Activated gamma-delta T cell treated with Interleukin-2 at 50 U/mL for 16 hours (primary cell): ENCODE measurements at regions not wholly inside any gene's neighbourhood (a gene's known extent, or its start where the extent isn't known, plus 50 kb on each side); places are given as distances from the start of the nearest gene placed in this dataset.
"Not testable (repeated sequence)": the region's sequence is repeated elsewhere in the genome, so short reads cannot be mapped to it uniquely, and the experiment has no call there.

Experiments
- DNase-seq: peaks from one replicate; pipeline ENCODE4 v3.0.0-alpha.2; 2020

GRCh38 chr6:154602296-154602695, 91.8 kb upstream of the CNKSR3 start:
- DNase-seq, result no peak

- no peak for DNase-seq
Measured at GRCh38 chr6:154602708-154603107, 92.2 kb upstream of the CNKSR3 start.

GRCh38 chr6:154604119-154604518, 93.6 kb upstream of the CNKSR3 start:
- no peak for DNase-seq

DNA sequence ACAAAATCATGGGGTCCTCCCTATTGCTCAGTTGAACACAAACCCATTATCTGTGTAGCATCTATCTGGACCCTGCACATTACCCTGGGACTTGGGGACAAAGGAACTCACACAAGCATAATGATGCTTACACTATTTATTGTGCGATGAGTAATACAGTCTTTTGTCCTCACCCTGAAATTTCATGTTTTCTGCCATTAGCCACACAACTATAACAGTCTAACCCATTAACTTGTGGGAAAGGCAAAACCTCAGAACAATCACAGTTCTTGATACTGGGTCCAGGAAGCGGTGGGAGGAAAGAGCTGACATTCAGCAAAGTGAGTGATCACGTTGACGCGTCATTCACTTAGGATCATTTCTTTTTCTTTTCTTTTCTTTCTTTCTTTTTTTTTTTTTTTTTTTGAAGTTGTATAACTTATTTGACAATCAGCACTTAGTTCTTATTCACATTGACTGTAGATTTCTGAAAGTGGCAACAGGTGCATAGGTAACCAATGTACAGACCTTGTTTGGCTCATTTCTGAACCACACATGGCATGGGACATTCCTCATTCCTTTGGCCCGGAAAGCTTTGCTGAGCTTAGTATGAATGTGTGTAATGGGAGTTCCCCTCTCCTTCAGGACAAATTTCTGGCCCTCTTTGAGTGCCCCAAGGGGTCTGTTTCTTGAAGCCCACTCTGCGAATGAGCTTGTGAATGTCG, 94.8 kb upstream of the CNKSR3 start:
- DNase-seq, result no peak

- no peak for DNase-seq
Measured at GRCh38 chr6:154605882-154606370, 95.4 kb upstream of the CNKSR3 start.

GRCh38 chr6:154606457-154606856, 96.0 kb upstream of the CNKSR3 start:
- DNase-seq, result no peak

GRCh38 chr6:154606860-154607259, 96.4 kb upstream of the CNKSR3 start:
- no peak for DNase-seq

DNA sequence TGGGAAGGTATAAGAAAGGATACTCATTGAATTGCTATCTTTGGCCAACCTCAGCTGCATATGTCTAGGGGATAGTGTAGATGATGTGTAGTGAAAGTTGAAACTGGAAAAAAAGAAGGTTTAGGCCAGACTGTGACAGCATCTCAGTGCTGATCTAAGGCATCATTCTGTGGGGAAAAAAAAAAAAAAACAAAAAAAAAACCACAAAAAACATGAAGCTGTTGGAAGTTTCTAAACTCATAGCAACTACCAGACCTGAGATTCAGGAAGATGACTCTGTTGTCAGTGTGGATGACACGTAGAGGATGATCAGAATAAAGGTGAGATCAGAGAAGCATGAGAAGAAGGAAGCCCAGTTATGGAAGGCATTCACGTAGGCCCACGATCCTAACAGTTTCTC, 100.8 kb upstream of the CNKSR3 start:
- DNase-seq, result no peak

DNA sequence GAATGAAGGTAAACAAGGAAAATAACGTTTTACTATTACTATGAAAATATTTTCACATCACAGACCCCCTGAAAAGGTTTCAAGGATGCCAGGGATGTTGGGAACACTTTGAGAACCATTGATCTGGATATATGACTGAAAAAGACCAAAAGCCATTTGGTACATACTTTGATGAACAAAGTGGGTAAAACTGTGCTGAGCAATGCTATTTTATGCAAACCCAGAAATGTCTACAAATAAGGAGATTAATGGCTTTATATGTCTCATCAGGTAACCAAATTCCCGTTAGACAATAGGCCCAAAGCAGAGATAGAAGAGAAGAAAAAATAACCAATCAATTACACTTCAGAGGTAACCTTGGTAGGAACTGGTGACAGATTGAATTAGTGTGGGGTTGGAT, 101.4 kb upstream of the CNKSR3 start:
- no peak for DNase-seq

DNA sequence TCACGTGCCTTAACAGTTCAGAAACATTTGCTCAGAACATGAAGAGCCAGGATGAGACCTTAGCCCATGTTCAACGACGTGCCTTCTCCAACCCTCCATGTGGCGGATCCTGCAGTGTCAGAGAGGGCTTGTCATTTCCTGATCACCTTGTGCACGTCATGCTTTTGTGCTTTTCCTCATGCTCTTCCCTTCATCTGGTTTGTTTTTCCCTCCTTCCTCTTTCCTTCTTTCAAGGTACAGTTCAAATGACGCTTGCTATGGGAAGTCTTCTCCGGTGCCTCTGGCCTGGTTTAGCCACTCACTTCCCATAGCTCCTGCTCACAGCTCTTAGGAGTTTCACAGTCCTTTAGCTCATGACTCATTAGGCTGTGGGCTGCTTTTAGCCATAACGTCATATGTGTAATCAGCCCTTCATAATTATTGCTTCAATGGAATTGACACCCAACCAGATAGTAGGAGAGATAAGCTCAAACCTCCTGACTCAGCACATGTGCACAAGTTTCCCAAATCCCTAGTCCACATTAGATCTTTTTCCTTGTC, 102.7 kb upstream of the CNKSR3 start:
- DNase-seq, result no peak

DNA sequence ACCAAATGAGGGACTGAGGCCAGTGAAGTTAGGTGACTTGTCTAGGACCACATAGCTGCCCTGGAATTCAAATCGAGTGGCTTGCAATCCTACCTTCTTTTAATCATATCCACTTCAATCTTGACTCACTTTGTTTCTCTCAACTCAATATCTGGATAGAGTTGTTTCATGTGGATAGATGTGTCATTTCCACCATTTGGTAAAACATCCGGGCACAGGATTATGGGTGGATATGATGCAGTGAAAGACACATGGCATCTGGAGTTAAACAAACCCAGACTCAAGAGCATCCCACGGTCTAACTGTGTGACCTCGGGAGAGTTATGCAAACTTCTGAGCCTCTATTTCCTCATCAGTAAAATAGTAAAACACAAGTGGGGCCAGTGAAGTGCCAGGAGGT, 103.6 kb upstream of the CNKSR3 start:
- DNase-seq, result no peak

DNA sequence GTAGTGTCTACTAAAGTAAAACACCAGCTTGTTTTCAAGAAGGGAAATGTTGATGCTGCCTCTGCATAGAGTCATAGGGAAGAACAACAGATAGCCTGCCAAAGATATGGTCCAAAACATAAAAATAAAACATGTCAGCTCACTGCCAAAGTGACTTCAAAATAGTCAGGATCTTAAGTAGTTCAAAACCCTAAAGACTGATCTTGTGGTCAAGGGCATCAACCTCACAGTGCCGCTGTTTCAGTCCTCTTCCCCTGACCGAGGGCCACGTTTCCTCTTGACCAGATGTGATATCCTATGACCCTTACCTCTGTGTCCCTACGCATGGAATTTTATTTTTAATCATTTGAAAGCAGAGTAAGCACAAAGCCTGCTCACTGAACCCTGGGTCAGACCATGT, 104.2 kb upstream of the CNKSR3 start:
- no peak for DNase-seq

DNA sequence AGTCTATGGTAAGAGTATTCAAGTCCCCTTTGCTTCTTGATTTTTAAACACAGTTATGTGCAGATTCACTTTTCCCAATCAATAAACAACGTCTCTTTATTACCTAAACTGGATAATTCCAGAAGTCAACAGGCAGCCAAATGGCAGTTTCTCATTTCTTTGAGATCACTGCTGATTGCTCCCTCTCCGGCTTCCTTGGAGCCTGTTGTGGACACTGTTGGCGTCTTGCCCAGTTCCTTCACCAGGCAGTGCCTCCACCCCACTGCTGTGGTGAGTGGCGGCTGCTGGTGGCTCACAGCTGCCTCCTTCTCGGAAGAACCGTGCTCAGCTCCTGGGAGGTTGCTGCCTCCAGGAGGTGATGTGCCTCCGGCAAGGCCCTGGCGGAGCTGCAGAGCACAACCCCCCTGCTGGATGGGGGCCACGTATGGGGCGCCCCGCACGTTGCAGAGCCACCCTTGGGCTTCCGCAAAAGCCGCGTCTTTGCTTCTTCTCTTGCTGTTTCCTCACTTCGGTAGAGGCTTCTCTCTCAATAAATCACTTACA, 105.1 kb upstream of the CNKSR3 start:
- DNase-seq, result no peak

DNA sequence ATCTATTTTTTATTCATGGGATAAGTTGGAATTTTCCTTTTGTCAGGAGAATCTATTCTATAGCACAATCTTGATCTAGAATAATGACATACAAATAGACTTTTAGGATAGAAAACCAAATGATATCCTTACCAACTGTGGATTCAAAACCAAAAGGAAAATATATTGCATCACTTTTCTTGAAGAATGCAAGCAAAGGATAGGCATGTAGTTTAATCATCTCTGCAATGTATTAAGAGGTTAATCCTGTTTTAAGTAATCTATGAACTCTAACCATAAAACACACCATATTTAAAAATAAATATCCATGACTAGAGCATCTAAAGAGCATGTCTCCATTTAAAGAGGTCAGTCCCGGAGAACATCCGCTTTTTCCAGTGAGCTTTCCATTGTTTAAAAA, 106.7 kb upstream of the CNKSR3 start:
- DNase-seq, result no peak

- no peak for DNase-seq
Measured at GRCh38 chr6:154619146-154619545, 108.7 kb upstream of the CNKSR3 start.

DNA sequence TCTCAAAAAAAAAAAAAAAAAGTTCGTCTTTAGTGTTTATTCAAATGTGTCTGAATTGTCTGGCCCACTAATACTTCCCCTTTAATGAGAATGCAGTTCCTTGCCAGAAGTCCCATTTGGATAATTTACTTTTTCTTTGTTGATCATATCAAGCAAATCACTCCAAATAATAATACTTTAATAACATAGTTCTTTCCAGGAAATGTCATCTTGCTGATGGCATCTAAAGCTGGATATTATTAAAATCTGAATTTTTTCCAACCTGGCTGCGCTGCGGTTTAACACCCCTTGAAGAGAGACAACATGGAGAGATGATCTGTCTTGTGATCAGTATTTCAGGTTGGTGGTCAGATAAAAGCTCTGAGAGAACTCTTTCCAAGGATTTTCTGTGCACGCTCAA, 111.2 kb upstream of the CNKSR3 start:
- no peak for DNase-seq

DNA sequence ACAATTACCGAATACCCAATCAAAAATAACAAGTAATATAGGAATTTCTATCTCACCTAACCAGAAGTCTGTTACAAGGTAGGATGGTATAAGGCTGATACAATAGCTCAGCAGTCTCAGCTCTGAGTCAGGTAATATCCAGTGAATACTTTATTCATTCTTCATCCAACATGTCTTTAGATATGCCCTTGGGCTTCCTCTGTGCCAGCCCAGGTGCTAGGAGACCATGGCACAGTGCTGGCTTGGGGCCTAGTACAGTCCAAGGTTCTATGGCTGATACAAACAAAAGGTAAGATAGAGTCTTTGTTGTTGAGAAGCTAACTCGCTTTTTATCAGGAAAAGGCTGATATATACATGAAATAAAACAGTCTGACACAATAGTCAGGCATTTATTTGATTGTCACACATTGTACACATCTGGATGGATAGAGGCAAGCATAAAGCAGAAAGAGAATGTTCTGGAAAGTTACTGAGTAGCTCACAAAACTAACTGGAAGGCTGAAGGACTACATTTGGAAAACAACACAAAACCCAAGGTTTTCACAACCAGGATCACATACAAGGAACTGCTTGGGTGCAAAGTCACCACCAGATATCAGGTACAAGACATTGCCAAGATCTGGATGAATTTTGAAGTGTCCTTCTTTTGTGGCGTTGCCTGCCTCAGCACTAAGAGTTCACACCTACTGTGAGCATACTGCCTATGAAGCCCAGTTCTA, 110.4 kb upstream of the SCAF8 start:
- DNase-seq, result no peak

- no peak for DNase-seq
Measured at GRCh38 chr6:154623391-154623790, 109.8 kb upstream of the SCAF8 start.

GRCh38 chr6:154624038-154624599, 109.1 kb upstream of the SCAF8 start:
- DNase-seq, result no peak

GRCh38 chr6:154624727-154625126, 108.5 kb upstream of the SCAF8 start:
- not testable (repeated sequence) for DNase-seq

DNA sequence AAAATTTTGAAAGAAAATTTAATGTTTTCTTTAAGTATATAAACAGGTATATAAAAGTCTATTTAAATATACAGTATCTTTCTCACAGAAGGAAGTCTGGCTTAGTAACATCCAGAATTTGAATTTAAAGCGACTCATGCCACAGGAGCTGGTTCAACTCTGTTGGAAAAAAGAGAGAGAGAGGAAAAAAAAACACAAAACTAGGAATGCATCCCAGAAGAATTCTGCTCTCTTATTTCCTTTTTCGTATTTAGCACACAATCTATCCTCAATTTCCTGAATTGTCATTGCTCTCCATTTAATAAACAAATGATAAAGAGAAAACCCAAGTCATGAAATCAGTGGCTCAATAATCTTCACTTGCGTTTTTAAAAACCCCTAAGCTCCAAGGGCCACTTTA, 107.5 kb upstream of the SCAF8 start:
- DNase-seq, result no peak

- no peak for DNase-seq
Measured at GRCh38 chr6:154629127-154629526, 104.1 kb upstream of the SCAF8 start.

DNA sequence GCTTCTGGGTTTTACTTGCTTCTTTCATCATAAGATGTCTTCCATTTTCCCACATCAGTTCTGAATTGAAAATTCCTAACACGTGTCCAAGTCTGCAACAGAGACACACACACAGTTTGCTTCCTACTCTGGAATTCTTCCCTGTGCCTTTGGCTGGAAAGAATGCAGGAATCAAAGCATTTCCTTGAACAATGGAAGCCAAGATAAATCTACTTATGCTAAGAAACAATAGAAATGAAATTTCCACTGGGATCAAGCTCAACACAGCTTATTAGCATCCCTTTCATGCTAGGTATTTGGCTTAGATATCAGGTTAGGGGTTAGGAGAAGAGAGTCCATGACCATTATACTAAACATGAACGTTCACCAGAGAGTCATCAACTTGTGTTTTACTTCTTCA, 101.1 kb upstream of the SCAF8 start:
- DNase-seq, result no peak

- DNase-seq, result no peak
Measured at GRCh38 chr6:154637392-154637791, 95.8 kb upstream of the SCAF8 start.
